LNCaP clone FGC (cell line): ENCODE measurements at regions not wholly inside any gene's neighbourhood (a gene's known extent, or its start where the extent isn't known, plus 50 kb on each side); places are given as distances from the start of the nearest gene placed in this dataset.

Experiments
- DNase-seq: peaks from one replicate; pipeline ENCODE4 v3.0.0-alpha.2; 2011; ENCODE audit warnings: low read depth
- H3K4me3 ChIP-seq: 2 replicates; pipeline ENCODE4 v1.5.1; 2011; ENCODE audit warnings: mild to moderate bottlenecking, low read depth, low read length, control low read depth
- CTCF ChIP-seq: IDR thresholded peaks from 2 replicates; pipeline ENCODE4 v1.5.1; 2012; ENCODE audit warnings: mild to moderate bottlenecking; ENCODE audit not compliant: control insufficient read depth, insufficient read depth; ENCODE audit errors: extremely low read depth

DNA sequence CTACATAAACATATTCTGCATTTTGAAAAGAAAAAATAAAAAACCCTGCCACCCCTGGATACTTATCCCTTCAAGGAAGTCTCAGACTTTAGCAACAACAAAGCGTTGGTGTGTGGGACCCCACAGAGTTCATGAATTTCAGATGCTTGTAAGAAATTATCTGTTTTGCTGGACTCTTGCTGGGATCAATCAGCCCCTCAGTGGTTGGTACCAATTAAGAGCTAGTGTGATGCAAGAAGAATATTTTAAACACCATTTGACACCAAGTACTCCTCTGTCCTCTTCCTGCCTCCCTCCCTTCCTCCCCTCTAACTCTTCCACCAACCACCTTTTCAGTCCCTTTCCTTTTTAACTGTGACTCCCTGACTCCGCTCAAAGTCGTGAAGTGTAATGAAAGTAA is 51.5 kb downstream of the SST start:
- DNase-seq, result no peak
- no peak overlapping the region for H3K4me3 ChIP-seq
- no peak for TF ChIP-seq CTCF

- H3K4me3 ChIP-seq, result no peak overlapping the region
Measured at GRCh38 chr3:187617213-187617612, 53.0 kb downstream of the SST start.

DNA sequence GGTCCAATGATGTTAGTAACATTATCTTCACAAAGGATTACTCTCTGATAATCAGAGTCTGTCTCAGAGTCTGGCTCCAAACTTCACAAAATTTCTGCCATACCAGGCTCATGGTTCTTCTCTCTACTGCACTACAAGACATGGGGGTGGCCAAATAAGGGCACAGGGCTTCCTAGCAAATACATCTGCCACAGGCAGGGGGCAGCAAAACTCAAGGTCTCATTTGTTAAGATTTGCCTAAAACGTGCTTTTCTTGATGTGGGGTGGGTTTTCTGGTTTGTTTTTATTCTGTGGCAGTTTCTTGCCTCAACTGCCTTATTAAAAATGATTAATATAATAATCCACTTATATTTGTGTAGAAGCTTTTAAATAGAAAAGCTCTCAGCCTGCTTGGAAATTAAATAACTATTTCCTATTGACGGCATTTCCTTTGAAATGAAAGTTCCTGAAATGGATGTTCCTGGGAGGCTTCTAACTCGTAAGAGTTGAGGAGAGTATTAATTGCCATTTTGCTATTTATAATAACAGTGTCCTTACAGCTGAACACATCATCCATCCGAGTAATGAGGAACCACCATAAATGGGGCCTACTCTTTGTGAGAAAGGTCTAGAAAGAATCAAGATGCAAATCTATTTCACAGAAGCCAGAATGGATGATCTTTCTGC is 53.8 kb downstream of the SST start:
- peak; percentile 15 for DNase-seq
- H3K4me3 ChIP-seq, result no peak overlapping the region
- peak; percentile 82 for TF ChIP-seq CTCF

More at GRCh38 chr3:187617213-187617612, 53.0 kb downstream of the SST start:
- no peak for DNase-seq
- TF ChIP-seq CTCF, result no peak

DNA sequence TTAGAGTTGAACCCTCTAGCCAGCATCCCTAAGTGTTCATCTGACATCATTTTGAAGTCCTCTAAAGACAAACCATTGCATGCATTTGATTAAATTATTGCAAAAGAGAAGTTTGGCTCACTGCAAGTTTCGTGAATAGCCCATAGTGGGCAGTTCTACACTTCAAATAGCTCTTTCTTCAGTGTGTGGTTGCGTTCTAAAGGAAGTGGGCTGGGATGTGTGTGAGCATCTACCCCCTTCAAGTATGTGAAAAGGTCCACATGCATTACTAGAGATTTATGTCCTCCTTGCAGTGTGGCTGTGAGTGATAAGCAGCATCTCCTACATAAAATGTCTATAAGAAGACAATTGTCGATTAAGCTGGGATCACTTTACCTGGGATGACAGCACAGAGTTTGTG is 54.6 kb downstream of the SST start:
- DNase-seq, result no peak
- no peak for TF ChIP-seq CTCF
- no peak overlapping the region for H3K4me3 ChIP-seq

- H3K4me3 ChIP-seq, result no peak overlapping the region
- TF ChIP-seq CTCF, result no peak
- no peak for DNase-seq
Measured at GRCh38 chr3:187612656-187613055, 57.5 kb downstream of the SST start.

DNA sequence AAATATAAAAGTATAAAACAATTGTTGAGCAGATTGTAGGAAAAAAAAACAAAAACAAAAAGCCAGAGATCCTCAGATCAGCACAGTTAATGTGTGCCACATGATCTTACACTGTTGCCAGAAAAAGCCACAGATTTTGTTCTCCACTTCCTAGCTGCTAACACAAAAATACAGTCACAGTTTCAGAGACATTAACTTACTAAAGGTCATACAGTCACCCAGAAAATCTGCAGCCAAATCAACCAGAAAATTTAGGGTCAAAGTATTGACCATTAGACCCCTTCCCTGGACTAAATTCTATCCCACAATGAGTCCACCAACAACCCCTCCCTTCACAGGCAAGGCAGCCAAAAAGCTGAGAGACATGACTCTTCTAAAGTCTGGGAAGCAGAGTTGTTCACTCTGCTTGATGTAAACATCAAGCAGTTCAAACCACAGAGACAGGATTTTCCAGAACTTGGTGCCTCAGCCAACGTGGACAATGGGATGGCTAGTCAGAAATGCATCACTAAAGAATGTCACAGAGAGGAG is 59.1 kb downstream of the SST start:
- no peak for DNase-seq
- H3K4me3 ChIP-seq, result no peak overlapping the region
- no peak for TF ChIP-seq CTCF

DNA sequence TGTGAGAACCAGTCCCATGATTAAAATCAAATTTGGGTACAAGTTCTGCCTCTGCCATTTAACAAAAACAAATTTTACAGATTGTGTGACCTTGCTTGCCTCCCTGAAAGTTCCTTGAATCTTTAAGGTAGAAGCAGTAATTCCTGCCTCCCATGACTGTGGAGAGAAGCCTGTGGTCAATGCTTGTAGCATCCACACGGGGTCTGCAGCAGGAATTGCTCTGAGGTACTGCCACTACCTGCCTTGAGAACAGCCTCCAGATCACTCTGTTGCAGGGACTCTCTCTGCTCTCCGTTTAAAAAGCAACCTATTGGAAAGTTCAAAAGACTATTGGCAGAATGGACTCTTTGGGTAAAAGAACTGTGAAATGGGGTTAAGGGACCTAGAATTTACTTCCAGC is 75.9 kb downstream of the SST start:
- TF ChIP-seq CTCF, result no peak
- DNase-seq, result no peak
- no peak overlapping the region for H3K4me3 ChIP-seq
